Mucosa of descending colon (tissue), 3 donors: ENCODE measurements at regions not wholly inside any gene's neighbourhood (a gene's known extent, or its start where the extent isn't known, plus 50 kb on each side); places are given as distances from the start of the nearest gene placed in this dataset.

Source experiments
- ATAC-seq: fragments of 200-7000 bp; cut with Tn5 transposase; one replicate; pipeline ENCODE4 v1.9.1; 2020; ENCODE audit warnings: mild to moderate bottlenecking, moderate library complexity
- DNase-seq, 3 donors: peaks; one replicate each; pipeline ENCODE4 v3.0.0-alpha.2; 2020
- H3K36me3 ChIP-seq: fragments of 200-600 bp; one replicate; pipeline ENCODE4 v1.8.0; 2021; ENCODE audit warnings: low read depth, mild to moderate bottlenecking
- H3K4me1 ChIP-seq: fragments of 200-600 bp; one replicate; pipeline ENCODE4 v1.8.0; 2021; ENCODE audit warnings: low read depth, mild to moderate bottlenecking
- H3K4me3 ChIP-seq: fragments of 200-600 bp; one replicate; pipeline ENCODE4 v1.8.0; 2021; ENCODE audit warnings: mild to moderate bottlenecking
- H3K9me3 ChIP-seq: fragments of 200-600 bp; one replicate; pipeline ENCODE4 v1.8.0; 2021; ENCODE audit warnings: mild to moderate bottlenecking
- CTCF ChIP-seq: fragments of 200-600 bp; IDR thresholded peaks from one replicate; pipeline ENCODE4 v1.8.0; 2022; ENCODE audit warnings: antibody characterized with exemption, mild to moderate bottlenecking
- intact Hi-C, 2 donors: fragments of 100-400 bp; cut with DNase I in 1 of 2; cut with micrococcal nuclease in 1 of 2; formaldehyde crosslinking; loops; one replicate each; pipeline versions ENCODE4 v1.11.0 to v1.11.1; 2022; cut with DNase I, micrococcal nuclease
- donor health status: DM: no; HTN: no; CAD: no; lungs with moderate emphysema.
- donor health status: DM: no; HTN: no; CAD: no.
- donor health status: DM: no; HTN: yes; CAD: no.

- no peaks in the 10 kb centered on the region for H3K36me3 ChIP-seq
Observed at GRCh38 chr6:1075880-1076279, 236.0 kb upstream of the FOXQ1 start.

GRCh38 chr6:1075444-1075843 is 236.5 kb upstream of the FOXQ1 start:
- Histone ChIP-seq H3K4me1 (no peaks in the 10 kb centered on the region), H3K4me3 (no peak overlapping the region), H3K36me3 (no peaks in the 10 kb centered on the region), H3K9me3 (no peaks in the 10 kb centered on the region)
- no peak for ATAC-seq
- intact Hi-C loops = no loop called here
- TF ChIP-seq CTCF = no peak
- DNase-seq = no peak

More at GRCh38 chr6:1075880-1076279, 236.0 kb upstream of the FOXQ1 start:
- TF ChIP-seq CTCF = no peak
- DNase-seq (no peak), ATAC-seq (no peak)
- intact Hi-C loops = no loop called here
- no peaks in the 10 kb centered on the region for H3K4me1 ChIP-seq
- H3K9me3 ChIP-seq = no peaks in the 10 kb centered on the region
- no peak overlapping the region for H3K4me3 ChIP-seq

GRCh38 chr6:1070085-1070521 is 241.8 kb upstream of the FOXQ1 start:
- ATAC-seq (peak; percentile 61), DNase-seq (peak in 1 of 3 donors; percentile 19)

GRCh38 chr6:1068905-1069304 is 243.0 kb upstream of the FOXQ1 start:
- intact Hi-C loops = no loop called here
- no peak for DNase-seq
- H3K4me1 ChIP-seq = no peaks in the 10 kb centered on the region
- no peaks in the 10 kb centered on the region for H3K36me3 ChIP-seq
- H3K4me3 ChIP-seq = no peak overlapping the region
- no peaks in the 10 kb centered on the region for H3K9me3 ChIP-seq
- ATAC-seq = no peak
- TF ChIP-seq CTCF = no peak

More at GRCh38 chr6:1070085-1070521, 241.8 kb upstream of the FOXQ1 start:
- Histone ChIP-seq H3K4me3 (no peak overlapping the region), H3K9me3 (no peaks in the 10 kb centered on the region), H3K36me3 (no peaks in the 10 kb centered on the region), H3K4me1 (no peaks in the 10 kb centered on the region)
- no peak for TF ChIP-seq CTCF
- intact Hi-C loops = no loop called here

GRCh38 chr6:1068068-1068467 is 243.8 kb upstream of the FOXQ1 start:
- no peak for ATAC-seq
- no peak overlapping the region for H3K4me3 ChIP-seq

More at GRCh38 chr6:1068068-1068467, 243.8 kb upstream of the FOXQ1 start:
- no peaks in the 10 kb centered on the region for H3K36me3 ChIP-seq
- no peaks in the 10 kb centered on the region for H3K4me1 ChIP-seq
- DNase-seq = no peak
- TF ChIP-seq CTCF = no peak
- H3K9me3 ChIP-seq = no peaks in the 10 kb centered on the region
- intact Hi-C loops = no loop called here
